ENCODE measurements at regions not wholly inside any gene's neighbourhood (a gene's known extent, or its start where the extent isn't known, plus 50 kb on each side); places are given as distances from the start of the nearest gene placed in this dataset.
"Not testable (repeated sequence)": the region's sequence is repeated elsewhere in the genome, so short reads cannot be mapped to it uniquely, and the experiment has no call there.

DNA sequence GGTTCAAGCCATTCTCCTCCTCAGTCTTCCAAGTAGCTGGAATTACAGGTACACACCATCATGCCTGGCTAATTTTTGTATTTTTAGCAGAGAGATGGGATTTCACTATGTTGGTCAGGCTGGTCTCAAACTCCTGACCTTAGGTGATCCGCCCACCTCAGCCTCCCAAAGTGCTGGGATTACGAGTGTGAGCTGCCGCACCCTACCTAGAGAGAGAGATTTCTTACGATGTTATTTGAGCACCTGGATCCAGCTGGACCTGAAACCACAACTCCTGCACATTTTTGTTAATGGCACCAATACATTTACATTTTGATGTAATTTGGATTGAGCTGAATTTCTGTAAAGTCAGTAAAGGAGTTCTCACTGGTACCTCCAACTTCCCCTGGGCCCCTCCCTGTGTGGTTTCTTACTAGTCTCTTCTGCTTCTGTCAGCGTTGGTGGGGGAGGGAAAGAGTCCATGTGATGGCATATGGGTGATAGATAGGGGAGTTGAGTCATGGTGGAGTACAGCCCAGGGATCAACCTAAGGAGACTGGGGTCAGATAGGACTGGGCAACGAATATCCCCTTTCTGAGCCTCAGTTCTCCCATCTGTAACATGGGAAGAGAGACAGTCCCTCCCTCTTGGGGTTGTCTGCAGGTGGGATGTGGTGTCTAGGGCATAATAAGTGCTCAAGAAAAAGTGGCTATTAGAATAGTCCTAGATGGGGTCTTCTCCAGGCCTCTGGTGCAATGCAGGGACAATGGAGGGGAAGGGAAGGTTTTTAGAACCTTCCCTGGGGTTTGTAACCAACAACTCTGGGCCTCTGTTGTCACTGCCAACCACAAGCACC is 83.3 kb upstream of the MED13L start:
- FAIRE-seq (no peak), DNase-seq (ENCODE audit: extremely low spot score, insufficient read length, low read depth) (no peak)

DNA sequence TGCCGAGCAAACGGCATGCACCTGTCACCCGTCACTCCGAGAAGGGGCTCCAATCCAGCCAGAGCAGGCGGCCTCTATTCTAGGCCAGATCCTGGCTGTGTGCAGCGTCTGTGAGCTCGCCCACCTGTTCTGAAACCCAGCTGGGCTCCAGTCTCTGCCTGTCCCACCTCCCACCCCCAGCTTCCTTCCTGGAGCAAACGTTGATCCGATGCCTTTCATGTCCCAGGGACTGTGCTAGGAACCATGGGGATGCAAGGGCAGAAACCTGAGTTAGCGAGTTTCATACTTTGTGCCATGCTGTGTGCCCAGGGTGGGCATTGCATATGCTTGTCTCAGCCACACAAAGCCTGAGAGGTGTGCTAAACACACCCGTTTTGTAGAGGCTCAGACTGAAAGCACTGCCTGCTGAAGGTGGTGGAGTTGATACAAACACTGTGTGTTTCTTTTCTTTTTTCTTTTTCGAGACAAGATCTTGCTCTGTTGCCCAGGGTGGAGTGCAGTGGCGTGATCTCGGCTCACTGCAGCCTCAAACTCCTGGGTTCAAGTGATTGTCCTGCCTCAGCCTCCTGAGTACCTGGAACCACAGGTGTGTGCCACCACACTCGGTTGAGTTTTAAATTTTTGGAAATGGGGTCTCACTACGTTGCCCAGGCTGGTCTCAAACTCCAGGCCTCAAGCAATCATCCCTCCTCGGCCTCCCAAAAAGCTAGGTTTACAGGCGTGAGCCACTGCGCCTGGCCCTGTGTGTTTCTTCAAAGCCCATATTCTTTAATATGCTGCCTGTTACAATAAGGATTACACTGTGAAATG is 84.1 kb upstream of the MED13L start:
- FAIRE-seq: no peak
- no peak for DNase-seq (ENCODE audit: extremely low spot score, insufficient read length, low read depth)

DNA sequence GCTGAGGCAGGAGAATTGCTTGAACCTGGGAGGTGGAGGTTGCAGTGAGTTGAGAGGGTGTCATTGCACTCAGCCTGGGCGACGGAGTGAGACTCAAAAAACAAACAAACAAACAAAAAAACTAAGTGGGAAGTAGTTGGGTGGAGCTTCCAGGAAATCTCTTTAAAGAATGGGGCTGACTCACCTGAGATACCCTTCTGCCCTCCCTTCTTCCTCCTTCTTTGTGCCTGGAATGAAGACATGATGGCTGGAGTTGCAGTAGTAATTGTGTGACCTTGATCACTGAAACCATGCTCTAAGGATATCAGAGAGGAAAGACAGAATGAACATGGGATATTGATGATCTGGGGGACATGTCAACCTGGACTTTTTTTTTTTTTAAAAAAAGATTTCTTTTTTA is 87.6 kb upstream of the MED13L start:
- DNase-seq (ENCODE audit: extremely low spot score, insufficient read length, low read depth): no peak
- FAIRE-seq: no peak

DNA sequence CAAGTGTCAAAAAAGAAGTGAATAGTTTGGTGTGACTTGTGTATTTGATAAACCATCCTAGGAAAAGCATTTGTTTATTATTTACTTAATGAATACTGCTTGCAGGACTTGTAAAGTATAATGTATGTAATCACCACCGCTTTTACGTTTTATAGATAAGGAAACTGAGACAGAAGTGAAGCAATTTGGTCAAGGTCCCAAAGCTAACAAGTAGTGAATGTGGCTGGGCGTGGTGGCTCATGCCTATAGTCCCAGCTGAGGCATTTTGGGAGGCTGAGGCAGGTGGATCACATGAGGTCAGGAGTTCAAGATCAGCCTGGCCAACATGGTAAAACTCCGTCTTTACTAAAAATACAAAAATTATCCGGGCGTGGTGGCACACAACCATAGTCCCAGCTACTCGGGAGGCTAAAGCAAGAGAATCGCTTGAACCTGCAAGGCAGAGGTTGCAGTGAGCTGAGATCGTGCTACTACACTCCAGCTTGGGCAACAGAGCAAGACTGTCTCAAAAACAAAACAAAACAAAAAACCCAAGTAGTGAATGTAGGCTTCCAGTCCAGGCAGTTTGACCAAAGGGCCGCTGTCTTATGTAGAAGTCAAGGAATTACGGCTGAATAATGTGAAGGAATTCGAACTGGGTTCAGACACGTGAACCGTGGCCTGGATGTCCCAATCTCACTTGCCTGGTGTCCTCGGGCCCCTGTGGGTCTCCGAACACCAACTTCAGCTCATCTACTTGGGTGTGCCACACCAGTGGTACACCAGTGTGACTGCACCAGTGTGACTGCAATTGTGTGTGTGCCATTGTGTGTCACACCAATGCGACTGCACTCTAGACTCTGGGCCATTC is 88.3 kb upstream of the MED13L start:
- FAIRE-seq (no peak), DNase-seq (ENCODE audit: extremely low spot score, insufficient read length, low read depth) (no peak)

DNA sequence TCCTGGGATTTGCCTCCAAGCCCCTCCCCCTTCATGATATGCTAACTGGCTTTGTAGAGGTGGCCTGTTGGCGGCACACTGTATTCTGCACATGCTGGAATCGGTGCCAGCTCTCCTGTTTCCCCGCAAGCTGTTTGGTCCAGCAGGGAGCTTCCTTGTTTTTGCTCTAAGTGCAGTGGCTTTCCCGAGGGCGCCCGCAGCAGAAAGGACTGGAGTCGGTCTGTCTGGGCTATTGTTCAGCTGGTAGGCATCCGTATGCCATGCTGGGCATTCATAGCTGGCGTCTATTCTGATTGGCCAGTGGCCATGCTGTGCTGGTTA is 88.9 kb upstream of the MED13L start:
- FAIRE-seq (no peak), DNase-seq (ENCODE audit: extremely low spot score, insufficient read length, low read depth) (no peak)

DNA sequence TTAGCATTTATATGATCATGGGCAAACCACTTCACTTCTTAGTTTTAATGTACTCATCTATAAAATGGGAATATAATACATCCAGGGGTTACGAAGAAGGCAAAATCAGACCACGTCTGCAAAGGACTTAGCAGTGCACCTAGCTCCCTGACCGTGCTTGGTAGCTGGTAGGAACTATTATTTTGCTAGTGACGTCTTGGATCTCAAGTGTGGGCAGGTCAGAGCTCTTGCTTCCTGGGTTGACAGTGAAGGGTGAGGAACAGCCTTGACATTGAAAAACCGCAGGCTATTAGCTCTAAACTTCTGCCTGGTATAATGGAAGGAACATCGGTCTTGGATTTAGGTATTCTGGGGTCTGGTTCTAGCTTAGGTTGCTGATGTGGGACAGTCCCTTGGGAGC is 89.3 kb upstream of the MED13L start:
- FAIRE-seq (no peak), DNase-seq (ENCODE audit: extremely low spot score, insufficient read length, low read depth) (no peak)

DNA sequence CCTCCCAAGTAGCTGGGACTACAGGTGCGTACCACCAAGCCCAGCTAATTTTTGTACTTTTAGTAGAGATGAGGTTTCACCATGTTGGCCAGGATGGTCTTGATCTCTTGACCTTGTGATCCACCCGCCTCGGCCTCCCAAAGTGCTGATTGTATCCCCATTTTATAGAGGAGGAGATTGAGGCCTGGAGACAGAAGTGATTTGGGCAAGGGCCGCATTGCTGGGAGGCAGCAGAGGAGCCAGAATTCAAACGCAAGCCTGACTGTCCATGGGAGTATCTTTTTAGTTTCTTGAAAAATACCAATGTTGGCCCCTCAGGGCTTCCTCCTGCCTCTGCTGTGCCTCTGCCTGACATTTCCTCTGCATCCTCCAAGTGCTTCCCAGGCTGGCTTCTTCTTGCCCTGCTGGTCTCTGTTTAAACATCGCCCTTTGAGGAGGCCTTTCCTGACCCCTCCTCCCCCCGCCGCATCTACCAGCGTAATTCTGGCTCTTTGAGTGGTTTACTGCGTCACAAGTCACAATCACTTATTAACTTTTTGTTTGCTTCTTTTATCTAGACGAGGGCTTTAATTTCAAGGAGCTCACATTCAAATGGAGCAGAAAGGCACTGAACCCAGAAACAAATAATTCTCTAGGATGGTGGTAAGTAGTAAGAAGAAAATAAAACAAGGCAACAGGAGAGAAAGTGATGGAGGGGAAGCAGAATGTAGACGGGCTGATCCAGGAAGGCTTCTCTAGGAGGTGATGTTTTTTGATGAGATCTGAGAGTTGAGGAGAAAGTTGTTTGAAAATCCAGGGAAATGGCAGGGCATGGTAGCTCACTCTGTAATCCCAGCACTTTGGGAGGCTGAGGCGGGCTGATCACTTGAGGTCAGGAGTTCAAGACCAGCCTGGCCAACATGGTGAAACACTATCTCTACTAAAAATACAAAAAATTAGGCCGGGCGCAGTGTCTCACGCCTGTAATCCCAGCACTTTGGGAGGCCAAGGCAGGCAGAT is 91.0 kb upstream of the MED13L start:
- DNase-seq (ENCODE audit: extremely low spot score, insufficient read length, low read depth) (no peak), FAIRE-seq (no peak)

DNA sequence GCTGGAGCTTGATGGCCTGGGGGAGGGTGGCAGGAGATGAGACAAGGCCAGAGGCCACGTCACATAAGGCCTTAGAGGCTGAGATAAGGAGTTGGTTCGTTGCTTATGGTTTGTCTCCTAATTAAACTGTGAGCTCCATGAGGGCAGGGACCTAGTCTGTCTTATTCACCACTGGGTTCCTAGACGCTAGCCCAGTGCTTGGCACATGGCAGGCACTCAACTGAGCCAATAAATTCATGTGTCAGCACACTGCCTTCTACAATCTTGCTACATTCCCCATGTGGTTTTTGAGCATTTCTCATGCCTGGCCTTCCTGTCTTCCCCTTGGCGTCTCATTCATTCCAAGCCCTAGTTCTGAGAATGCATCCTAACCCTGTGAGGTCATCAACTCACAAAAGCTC is 92.5 kb upstream of the MED13L start:
- FAIRE-seq (no peak), DNase-seq (ENCODE audit: extremely low spot score, insufficient read length, low read depth) (no peak)

DNA sequence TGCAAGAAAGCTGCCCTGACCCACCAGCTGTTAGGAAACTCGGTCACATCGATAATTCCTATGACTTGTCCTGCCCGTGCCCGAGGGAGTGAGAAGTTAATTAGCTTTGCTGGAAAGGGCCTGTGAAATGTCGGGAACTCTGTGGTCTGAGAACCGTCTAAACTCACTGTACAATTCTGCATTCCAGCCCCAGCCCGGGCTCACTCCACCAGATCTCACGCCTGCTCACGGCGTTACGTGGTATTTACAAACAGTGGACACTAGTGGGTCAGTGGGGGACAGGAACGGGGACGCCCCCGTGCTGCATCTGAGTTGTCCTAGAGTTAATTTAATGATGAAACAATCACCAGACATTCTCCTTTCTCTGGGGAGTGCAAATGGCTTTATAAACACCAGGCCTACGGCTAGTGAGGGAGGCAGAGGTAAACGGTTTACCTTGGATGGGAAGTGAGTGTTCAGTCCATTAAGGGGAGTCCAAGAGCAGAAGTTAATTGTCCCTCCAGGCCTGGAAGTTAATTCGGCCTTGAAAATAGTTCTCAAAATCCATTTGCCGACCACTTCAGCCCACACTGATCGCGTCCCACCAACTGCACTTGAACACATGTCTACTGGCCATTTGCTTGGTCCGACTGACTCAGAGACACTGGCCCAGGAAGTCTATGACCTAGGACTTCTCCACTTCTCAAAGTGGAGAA is 93.5 kb upstream of the MED13L start:
- FAIRE-seq: no peak

DNA sequence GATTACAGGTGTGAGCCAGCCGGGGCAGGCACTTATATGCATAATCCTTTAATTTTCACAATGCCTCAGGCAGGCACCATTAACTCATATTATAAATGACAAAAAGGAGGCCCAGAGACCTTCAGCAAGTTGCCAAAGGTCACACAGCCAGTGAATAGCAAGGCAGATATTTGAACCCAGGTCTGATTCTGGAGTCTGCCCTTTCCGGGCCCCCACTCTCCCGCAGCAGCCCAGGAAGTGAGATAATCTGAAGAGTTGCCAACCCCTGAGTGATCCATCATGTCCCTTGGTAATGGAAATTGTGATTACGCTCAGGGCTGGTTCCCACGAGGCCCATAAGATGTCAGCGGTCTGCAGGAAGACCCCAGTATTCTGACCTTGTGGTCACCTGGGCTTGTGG is 95.3 kb upstream of the MED13L start:
- FAIRE-seq: no peak
- no peak for DNase-seq (ENCODE audit: extremely low spot score, insufficient read length, low read depth)

More for the DNA sequence above, 93.5 kb upstream of the MED13L start:
- no peak for DNase-seq (ENCODE audit: extremely low spot score, insufficient read length, low read depth)

DNA sequence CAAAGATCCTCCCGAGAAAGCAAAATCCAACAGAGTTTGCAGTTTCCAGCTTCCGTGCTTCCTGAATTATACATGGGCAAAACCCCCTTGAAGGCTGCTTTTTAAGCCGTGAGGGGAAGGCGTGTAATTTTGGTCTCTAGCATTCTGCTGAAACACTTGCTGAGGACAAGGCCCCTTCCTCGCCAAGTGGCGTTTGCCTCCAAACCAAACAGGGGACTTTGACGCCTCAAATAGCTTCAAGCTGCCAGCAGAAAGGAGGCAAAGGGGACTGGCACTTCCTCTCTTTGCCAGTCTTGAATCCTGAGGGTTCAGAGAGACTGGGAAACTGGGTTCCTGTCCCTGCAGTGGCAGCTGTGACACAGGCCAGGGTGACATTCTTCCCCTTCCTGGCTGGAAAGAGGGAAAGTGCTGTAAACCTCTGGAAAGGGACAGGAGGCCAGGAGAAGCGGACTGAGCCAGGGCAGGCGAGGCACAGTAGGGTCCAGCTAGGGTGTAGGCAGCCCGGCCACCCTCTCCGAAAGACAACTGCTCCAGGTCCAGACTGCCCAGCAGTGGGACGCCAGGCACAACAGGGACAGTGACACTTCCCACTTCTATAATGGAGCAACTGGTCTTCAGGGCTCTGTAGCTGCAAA is 96.2 kb upstream of the MED13L start:
- FAIRE-seq: no peak

DNA sequence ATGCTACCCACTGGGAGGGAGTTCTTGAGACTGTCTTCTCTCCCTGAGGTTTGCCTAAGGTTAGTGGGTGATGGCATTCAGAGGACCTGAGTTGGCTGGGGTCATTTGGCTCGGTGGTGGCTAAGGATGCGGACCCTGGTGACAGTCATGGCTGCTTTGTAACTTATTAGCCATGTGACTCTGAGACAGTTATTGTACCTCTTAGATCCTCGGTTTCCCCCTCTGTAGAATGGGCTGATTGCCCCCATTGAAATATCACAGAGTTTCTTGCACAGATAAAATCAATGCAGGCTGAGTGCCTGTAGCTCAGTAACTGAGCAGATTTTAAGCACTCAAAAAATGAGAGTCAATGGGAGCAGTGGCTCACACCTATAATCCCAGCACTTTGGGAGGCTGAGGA is 96.7 kb upstream of the MED13L start:
- FAIRE-seq: no peak
- no peak for DNase-seq (ENCODE audit: extremely low spot score, insufficient read length, low read depth)

More for the DNA sequence above, 96.2 kb upstream of the MED13L start:
- DNase-seq (ENCODE audit: extremely low spot score, insufficient read length, low read depth): no peak

DNA sequence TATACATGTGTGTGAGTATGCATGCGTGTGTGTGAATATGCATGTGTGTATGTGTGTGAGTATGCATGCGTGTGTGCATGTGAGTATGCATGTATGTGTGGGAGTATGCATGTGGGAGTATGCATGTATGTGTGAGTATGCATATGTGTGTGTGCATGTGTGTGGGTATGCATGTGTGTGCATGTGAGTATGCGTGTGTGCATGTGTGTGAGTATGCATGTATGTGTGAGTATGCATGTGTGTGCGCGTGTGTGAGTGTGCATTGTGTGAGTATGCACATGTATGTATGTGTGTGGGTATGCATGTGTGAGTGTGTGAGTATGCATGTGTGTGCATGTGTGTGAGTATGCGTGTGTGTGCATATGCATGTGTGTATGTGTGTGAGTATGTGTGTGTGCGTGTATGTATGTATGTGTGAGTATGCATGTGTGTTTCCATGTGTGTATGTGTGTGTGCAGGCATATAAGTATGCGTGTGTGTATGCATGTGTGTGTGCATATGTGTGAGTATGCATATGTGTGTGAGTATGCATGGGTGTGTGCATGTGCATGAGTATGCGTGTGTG is 97.9 kb upstream of the MED13L start:
- DNase-seq (ENCODE audit: extremely low spot score, insufficient read length, low read depth): no peak
- FAIRE-seq: no peak

DNA sequence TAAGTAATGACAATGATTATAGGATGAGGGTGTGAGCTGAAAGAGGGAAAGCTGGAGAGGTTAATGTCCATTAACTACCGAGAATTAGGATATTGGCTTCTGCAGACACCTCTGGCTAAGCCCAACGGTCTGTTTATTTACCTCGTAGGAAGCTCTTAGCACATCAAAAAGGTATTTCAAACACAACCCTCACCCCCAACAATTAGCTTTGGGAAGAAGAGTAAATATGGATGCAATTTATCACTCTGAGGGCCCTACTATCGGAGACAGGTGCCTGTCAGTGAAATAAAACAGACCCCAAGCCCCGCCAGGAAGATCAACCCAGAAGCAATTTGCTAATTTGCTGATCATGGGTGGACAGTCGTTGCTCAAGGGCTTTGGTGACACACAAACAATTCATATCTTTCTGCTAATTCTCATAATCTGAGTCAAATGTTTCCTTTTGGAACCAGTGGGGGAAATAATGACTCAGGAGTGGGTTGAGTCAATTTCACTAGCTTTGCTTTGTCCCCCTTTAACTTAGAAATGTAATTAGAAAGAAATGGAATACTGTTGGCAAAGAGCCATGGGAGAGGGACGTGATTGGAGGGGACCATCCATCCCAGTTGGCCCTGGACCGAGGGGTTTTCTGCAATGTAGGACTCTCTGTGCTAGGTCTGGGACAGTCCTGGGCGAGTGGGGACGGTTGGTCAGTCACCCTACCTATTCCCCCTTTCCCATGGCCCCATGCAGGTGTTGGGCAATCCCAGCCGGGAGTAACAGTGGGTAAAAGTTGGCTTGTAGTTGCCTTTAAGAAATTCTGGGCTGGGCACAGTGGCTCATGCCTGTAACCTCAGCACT is 99.1 kb upstream of the MED13L start:
- DNase-seq (ENCODE audit: extremely low spot score, insufficient read length, low read depth) (no peak), FAIRE-seq (no peak)

DNA sequence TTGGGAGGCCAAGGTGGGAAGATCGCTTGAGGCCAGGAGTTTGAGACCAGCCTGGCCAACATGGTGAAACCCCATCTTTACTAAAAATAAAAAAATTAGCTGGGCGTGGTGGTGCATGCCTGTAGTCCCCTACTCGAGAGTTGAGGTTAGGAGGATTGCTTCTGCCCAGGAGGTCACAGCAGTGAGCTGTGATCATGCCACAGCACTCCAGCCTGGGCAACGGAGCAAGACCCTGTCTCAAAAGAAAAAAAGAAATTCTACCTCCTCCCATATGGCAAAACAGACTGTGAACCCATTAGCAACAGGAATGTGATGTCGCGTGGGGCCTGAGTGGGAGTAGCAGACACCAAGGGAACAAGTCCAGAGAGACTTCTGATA is 99.7 kb upstream of the MED13L start:
- FAIRE-seq; DNase-seq (ENCODE audit: extremely low spot score, insufficient read length, low read depth): not testable (repeated sequence)

DNA sequence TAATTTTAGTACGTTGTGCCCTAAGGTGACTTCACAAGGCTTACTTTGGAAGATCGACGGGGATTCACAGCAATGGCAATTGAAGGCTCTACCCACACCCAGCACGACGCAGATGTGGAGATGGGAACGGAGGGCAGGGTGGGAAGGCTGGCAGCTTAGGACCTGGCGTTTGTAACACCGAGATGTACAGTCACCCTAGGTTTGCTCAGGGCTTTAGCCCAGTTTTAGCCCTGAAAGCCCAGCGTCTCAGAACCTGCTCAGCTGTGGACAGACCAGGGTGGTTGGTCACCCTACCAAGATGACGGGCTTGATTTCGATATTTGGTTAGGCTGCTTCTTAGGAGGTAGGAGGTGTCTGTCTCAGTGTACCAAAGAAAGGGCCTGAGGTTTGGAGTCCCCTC is 100.5 kb upstream of the MED13L start:
- DNase-seq (ENCODE audit: extremely low spot score, insufficient read length, low read depth) (no peak), FAIRE-seq (no peak)

DNA sequence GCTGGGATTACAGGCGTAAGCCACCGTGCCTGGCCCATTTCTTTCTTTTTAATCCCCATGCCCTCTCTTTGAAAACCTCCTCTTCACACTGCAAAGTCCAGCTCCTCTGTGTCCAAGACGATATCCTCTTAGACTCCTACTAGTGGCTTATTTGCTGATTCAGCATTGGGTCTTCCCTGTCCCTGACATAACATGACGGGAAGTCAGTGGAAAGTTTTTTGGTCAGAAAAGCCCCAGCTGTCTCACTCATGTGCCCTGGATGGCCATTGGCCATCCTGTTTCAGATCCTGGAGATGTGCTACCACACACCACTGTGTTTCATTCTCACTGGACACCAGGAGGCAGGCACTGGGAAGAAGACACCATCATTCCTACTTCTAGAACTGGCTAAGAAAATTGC is 102.6 kb upstream of the MED13L start:
- FAIRE-seq: no peak
- no peak for DNase-seq (ENCODE audit: extremely low spot score, insufficient read length, low read depth)
